H9 (cell line): ENCODE measurements at regions not wholly inside any gene's neighbourhood (a gene's known extent, or its start where the extent isn't known, plus 50 kb on each side); places are given as distances from the start of the nearest gene placed in this dataset.

Source experiments
- DNase-seq: peaks from one replicate; pipeline ENCODE4 v3.0.0-alpha.2; 2017
- H2AFZ ChIP-seq: one replicate; pipeline ENCODE4 v1.6.1; 2013; ENCODE audit warnings: mild to moderate bottlenecking, low read length, control low read depth, moderate library complexity
- H2AK5ac ChIP-seq: 2 replicates; pipeline ENCODE4 v1.6.1; 2013; ENCODE audit warnings: low read length, control low read depth, mixed read lengths; ENCODE audit not compliant: insufficient read length
- H2BK120ac ChIP-seq: one replicate; pipeline ENCODE4 v1.6.1; 2013; ENCODE audit warnings: low read depth, mild to moderate bottlenecking, low read length, control low read depth, inconsistent platforms; ENCODE audit not compliant: poor library complexity, severe bottlenecking
- H2BK12ac ChIP-seq: 2 replicates; pipeline ENCODE4 v1.6.1; 2013; ENCODE audit warnings: low read length, control low read depth, mixed read lengths, low read depth; ENCODE audit not compliant: insufficient read length
- H2BK15ac ChIP-seq: 2 replicates; pipeline ENCODE4 v1.6.1; 2013; ENCODE audit warnings: low read depth, low read length, control low read depth
- H2BK20ac ChIP-seq: one replicate; pipeline ENCODE4 v1.6.1; 2013; ENCODE audit warnings: low read depth, mild to moderate bottlenecking, low read length, control low read depth, inconsistent platforms; ENCODE audit not compliant: poor library complexity, severe bottlenecking
- H2BK5ac ChIP-seq: 2 replicates; pipeline ENCODE4 v1.6.1; 2013; ENCODE audit warnings: low read length, control low read depth, mixed read lengths; ENCODE audit not compliant: insufficient read length
- H3K14ac ChIP-seq: 2 replicates; pipeline ENCODE4 v1.6.1; 2013; ENCODE audit warnings: low read length, control low read depth; ENCODE audit not compliant: insufficient read depth
- H3K18ac ChIP-seq: 2 replicates; pipeline ENCODE4 v1.6.1; 2013; ENCODE audit warnings: low read depth, mild to moderate bottlenecking, mixed read lengths, low read length, control low read depth; ENCODE audit not compliant: insufficient read length
- H3K23ac ChIP-seq: 2 replicates; pipeline ENCODE4 v1.6.1; 2013; ENCODE audit warnings: low read length, control low read depth, mixed read lengths, low read depth; ENCODE audit not compliant: insufficient read length
- H3K23me2 ChIP-seq: 2 replicates; pipeline ENCODE4 v1.6.1; 2013; ENCODE audit warnings: low read depth, mild to moderate bottlenecking, mixed read lengths, low read length, control low read depth; ENCODE audit not compliant: insufficient read length, poor library complexity, severe bottlenecking
- H3K27ac ChIP-seq: 2 replicates; pipeline ENCODE4 v1.5.1; 2013; ENCODE audit warnings: low read length, control low read depth, mixed read lengths, low read depth; ENCODE audit not compliant: insufficient read length
- H3K27me3 ChIP-seq: 2 replicates; pipeline ENCODE4 v1.6.1; 2013; ENCODE audit warnings: low read length, control low read depth, inconsistent platforms; ENCODE audit not compliant: insufficient read depth
- H3K4ac ChIP-seq: 2 replicates; pipeline ENCODE4 v1.6.1; 2013; ENCODE audit warnings: low read depth, mild to moderate bottlenecking, control low read depth, inconsistent platforms, low read length, moderate library complexity
- H3K4me1 ChIP-seq: 2 replicates; pipeline ENCODE4 v1.6.1; 2013; ENCODE audit warnings: low read length, control low read depth, inconsistent platforms; ENCODE audit not compliant: insufficient read depth
- H3K4me2 ChIP-seq: 2 replicates; pipeline ENCODE4 v1.6.1; 2013; ENCODE audit warnings: low read length, control low read depth, mixed read lengths; ENCODE audit not compliant: insufficient read length, insufficient read depth
- H3K56ac ChIP-seq: 2 replicates; pipeline ENCODE4 v1.6.1; 2013; ENCODE audit warnings: low read depth, mild to moderate bottlenecking, mixed read lengths, low read length, control low read depth; ENCODE audit not compliant: insufficient read length
- H3K79me1 ChIP-seq: 2 replicates; pipeline ENCODE4 v1.6.1; 2013; ENCODE audit warnings: low read depth, mild to moderate bottlenecking, moderate library complexity, low read length, control low read depth, inconsistent platforms; ENCODE audit not compliant: insufficient read depth, poor library complexity, severe bottlenecking
- H3K79me2 ChIP-seq: 2 replicates; pipeline ENCODE4 v1.6.1; 2013; ENCODE audit warnings: low read length, control low read depth, inconsistent platforms; ENCODE audit not compliant: insufficient read depth
- H3K9ac ChIP-seq: 2 replicates; pipeline ENCODE4 v1.6.1; 2013; ENCODE audit warnings: low read length, control low read depth, mixed read lengths; ENCODE audit not compliant: insufficient read length; ENCODE audit errors: extremely low read depth
- H3K9me3 ChIP-seq: one replicate; pipeline ENCODE4 v1.6.1; 2013; ENCODE audit warnings: low read depth, low read length, inconsistent platforms; ENCODE audit not compliant: control insufficient read depth
- H3T11ph ChIP-seq: one replicate; pipeline ENCODE4 v1.6.1; 2013; ENCODE audit warnings: mild to moderate bottlenecking, low read length, control low read depth, inconsistent platforms
- H4K20me1 ChIP-seq: one replicate; pipeline ENCODE4 v1.6.1; 2013; ENCODE audit not compliant: control insufficient read depth, insufficient read length, insufficient read depth
- H4K5ac ChIP-seq: 2 replicates; pipeline ENCODE4 v1.6.1; 2013; ENCODE audit warnings: low read depth, mild to moderate bottlenecking, mixed read lengths, low read length, control low read depth; ENCODE audit not compliant: insufficient read length
- H4K8ac ChIP-seq: replicated peaks from 2 replicates; pipeline ENCODE4 v1.6.1; 2013; ENCODE audit warnings: low read length, control low read depth, mixed read lengths, low read depth; ENCODE audit not compliant: insufficient read length
- H4K91ac ChIP-seq: 2 replicates; pipeline ENCODE4 v1.6.1; 2013; ENCODE audit warnings: low read depth, mild to moderate bottlenecking, moderate library complexity, mixed read lengths, low read length, control low read depth; ENCODE audit not compliant: insufficient read length
- H3K27ac Mint-ChIP-seq, 3 experiments: 2 replicates in 2 of 3; 3 replicates in 1 of 3; pipeline ENCODE4 v1.8.0; 2020 to 2021; ENCODE audit warnings: mixed read lengths in 3 of 3, mild to moderate bottlenecking in 1 of 3, moderate library complexity in 1 of 3
- H3K27me3 Mint-ChIP-seq: 2 replicates; pipeline ENCODE4 v1.8.0; 2021; ENCODE audit warnings: low read depth, mild to moderate bottlenecking, moderate library complexity, mixed read lengths
- H3K36me3 Mint-ChIP-seq, 3 experiments: 2 replicates in 2 of 3; 3 replicates in 1 of 3; pipeline ENCODE4 v1.8.0; 2020 to 2021; ENCODE audit warnings: low read depth in 3 of 3, mixed read lengths in 3 of 3; ENCODE audit not compliant: insufficient read depth in 1 of 3
- H3K4me1 Mint-ChIP-seq, 2 experiments: 2 replicates each; pipeline ENCODE4 v1.8.0; 2020; ENCODE audit warnings: mixed read lengths in 2 of 2
- H3K4me3 Mint-ChIP-seq, 2 experiments: 2 replicates in 1 of 2; 3 replicates in 1 of 2; pipeline ENCODE4 v1.8.0; 2020 to 2021; ENCODE audit warnings: mild to moderate bottlenecking in 2 of 2, mixed read lengths in 2 of 2, moderate library complexity in 1 of 2
- H3K9me3 Mint-ChIP-seq, 2 experiments: 2 replicates in 1 of 2; 3 replicates in 1 of 2; pipeline ENCODE4 v1.8.0; 2020; ENCODE audit warnings: mild to moderate bottlenecking in 2 of 2, mixed read lengths in 2 of 2, moderate library complexity in 1 of 2
- CTCF ChIP-seq: fragments of 200-600 bp; sonication (generic); conservative IDR thresholded peaks from 3 replicates; pipeline ENCODE4 v1.8.0; 2021; ENCODE audit warnings: antibody characterized with exemption, mild to moderate bottlenecking
- WGBS: extraction: QIAGEN DNeasy Blood & Tissue Kit; methylation state at CpG from one replicate; pipeline ENCODE4 v1.1.7; 2013; ENCODE audit warnings: missing lambda C conversion rate, low lambda C conversion rate, mixed read lengths; ENCODE audit not compliant: insufficient read length; ENCODE audit errors: extremely low coverage; 5-methylcytosine and 5-hydroxymethylcytosine counted together

GRCh38 chr3:69567023-69567709, 172.1 kb upstream of the MITF start:
- Histone ChIP-seq H2BK12ac (no peak overlapping the region), H3K56ac (no peak overlapping the region), H3K79me1 (no peaks in the 10 kb centered on the region), H3K23me2 (no peaks in the 10 kb centered on the region), H3K27me3 (no peaks in the 10 kb centered on the region), H2BK5ac (no peak overlapping the region), H3K14ac (no peak overlapping the region), H2BK120ac (no peak overlapping the region), H4K5ac (no peak overlapping the region), H3K18ac (no peak overlapping the region), H2BK15ac (no peak overlapping the region), H4K8ac (no peak overlapping the region), H2AK5ac (no peak overlapping the region), H2AFZ (no peak overlapping the region), H3K23ac (no peak overlapping the region), H3K9me3 (no peaks in the 10 kb centered on the region), H2BK20ac (no peak overlapping the region), H3K9ac (no peak overlapping the region), H3K79me2 (no peaks in the 10 kb centered on the region), H3K4ac (no peak overlapping the region), H3K27ac (no peak overlapping the region), H4K91ac (no peak overlapping the region), H3T11ph (no peak overlapping the region), H3K4me2 (no peak overlapping the region), H4K20me1 (no peaks in the 10 kb centered on the region), H3K4me1 (no peaks in the 10 kb centered on the region)
- peaks cover 3 to 7% of the 10 kb centered on the region in 2 experiments; a peak in 2 of 4 replicates for H3K4me1 Mint-ChIP-seq
- no peaks in the 10 kb centered on the region; a peak in 1 of 5 replicates for H3K9me3 Mint-ChIP-seq
- H3K27ac Mint-ChIP-seq: no peak overlapping the region
- TF ChIP-seq CTCF: no peak
- H3K36me3 Mint-ChIP-seq: no peaks in the 10 kb centered on the region
- DNase-seq: no peak
- H3K27me3 Mint-ChIP-seq: no peaks in the 10 kb centered on the region
- no CpG with 5 or more reads among the region's 4 CpGs for WGBS
- H3K4me3 Mint-ChIP-seq: no peak overlapping the region
